ENCODE measurements at regions not wholly inside any gene's neighbourhood (a gene's known extent, or its start where the extent isn't known, plus 50 kb on each side); places are given as distances from the start of the nearest gene placed in this dataset.

GRCh38 chr5:8383616-8384015 lies 514.7 kb downstream of the MTRR start:
- CTCF ChIA-PET (ENCODE audit: low intra/inter-chr PET ratio, low total read pairs), result no interaction called here
- no peak for DNase-seq (ENCODE audit: low spot score)
- 0% methylated on average over 1 of the region's 1 CpG for WGBS (ENCODE audit: low lambda C conversion rate)

GRCh38 chr5:8386719-8387288 lies 517.9 kb downstream of the MTRR start:
- DNase-seq (ENCODE audit: low spot score) (no peak), FAIRE-seq (no peak), ATAC-seq (no peak)
- H3K4me2 ChIP-seq (ENCODE audit: low read depth, low read length), result no peak overlapping the region
- no peaks in the 10 kb centered on the region for H3K79me2 ChIP-seq (ENCODE audit: insufficient read depth, low read length)
- no peaks in the 10 kb centered on the region for H3K4me1 ChIP-seq (ENCODE audit: insufficient read depth, low read length)
- intact Hi-C loops (cut with micrococcal nuclease; ENCODE audit: unreplicated experiment) (no loop called here), in situ Hi-C loops (cut with HindIII; ENCODE audit: extremely low pct_ligation_motif_present, low pct_unique_long_range_greater_than_20kb) (no loop called here)
- no peaks in the 10 kb centered on the region for H3K27me3 ChIP-seq (ENCODE audit: control insufficient read depth in 1 of 2, insufficient read depth in 2 of 2, low read length in 2 of 2)
- peaks cover 58% of the 10 kb centered on the region for H3K9me3 ChIP-seq (ENCODE audit: low read length)
- no peaks in the 10 kb centered on the region for H3K36me3 ChIP-seq (replicated peaks in 1 of 2; ENCODE audit: control insufficient read depth in 1 of 2, insufficient read depth in 2 of 2, low read length in 2 of 2)
- 2% methylated on average over 2 of the region's 2 CpGs for WGBS (ENCODE audit: low lambda C conversion rate)
- no peak overlapping the region for H3K4me3 ChIP-seq (replicated peaks in 1 of 3; ENCODE audit: insufficient read depth in 1 of 3, low read depth in 2 of 3, low read length in 3 of 3)
- BruUV-seq (replicated peaks), result no TSS peak
- H4K20me1 ChIP-seq (ENCODE audit: insufficient read depth, low read length), result no peaks in the 10 kb centered on the region
- ChIA-PET POLR2A (no interaction called here), CTCF (ENCODE audit: low intra/inter-chr PET ratio, low total read pairs) (no interaction called here)
- no peak overlapping the region for H2AFZ ChIP-seq (ENCODE audit: low read length)
- H3K9ac ChIP-seq (ENCODE audit: insufficient read depth, low read depth, low read length), result no peak overlapping the region
- H3K27ac ChIP-seq (ENCODE audit: extremely low read length, insufficient read depth, low read length), result no peak overlapping the region
- no peak for TF ChIP-seq ZNF276 (CRISPR knock-in tag; IDR thresholded peaks at IDR 0.05; ENCODE audit: low read depth)
- no peak for TF ChIP-seq AGO2 (optimal IDR thresholded peaks at IDR 0.05; ENCODE audit: low read depth, low read length)
- TF ChIP-seq SOX6 (IDR thresholded peaks at IDR 0.05), result no peak
- TF ChIP-seq SOX6 (CRISPR knock-in tag; IDR thresholded peaks at IDR 0.05), result no peak
- TF ChIP-seq ZNF879 (CRISPR knock-in tag; IDR thresholded peaks at IDR 0.05), result no peak
- TF ChIP-seq CEBPB (IDR thresholded peaks at IDR 0.05; ENCODE audit: borderline replicate concordance, low read depth, low read length), result no peak
- no peak for TF ChIP-seq NRL (CRISPR knock-in tag; IDR thresholded peaks at IDR 0.05; ENCODE audit: borderline replicate concordance)
- no peak for TF ChIP-seq ZNF143 (CRISPR knock-in tag; IDR thresholded peaks at IDR 0.05)
- TF ChIP-seq CBX5 (CRISPR knock-in tag; IDR thresholded peaks at IDR 0.05; ENCODE audit: borderline replicate concordance), result no peak
- no peak for TF ChIP-seq ZNF790 (CRISPR knock-in tag; IDR thresholded peaks at IDR 0.05; ENCODE audit: borderline replicate concordance)
- no peak for TF ChIP-seq ZKSCAN1 (IDR thresholded peaks at IDR 0.05; ENCODE audit: low read length)
- no peak for TF ChIP-seq HIC2 (CRISPR knock-in tag; IDR thresholded peaks at IDR 0.05; ENCODE audit: low read depth)
- no peak for TF ChIP-seq ZNF121 (CRISPR knock-in tag; IDR thresholded peaks at IDR 0.05)
- TF ChIP-seq THAP11 (CRISPR knock-in tag; IDR thresholded peaks at IDR 0.05), result no peak
- TF ChIP-seq TERF1 (CRISPR knock-in tag; IDR thresholded peaks at IDR 0.05), result no peak

More at GRCh38 chr5:8383616-8384015, 514.7 kb downstream of the MTRR start:
- H3K36me3 ChIP-seq (replicated peaks in 1 of 2; ENCODE audit: control insufficient read depth in 1 of 2, insufficient read depth in 2 of 2, low read length in 2 of 2), result no peaks in the 10 kb centered on the region
- H2AFZ ChIP-seq (ENCODE audit: low read length), result no peak overlapping the region
- no peak for TF ChIP-seq ZNF253 (CRISPR knock-in tag; IDR thresholded peaks at IDR 0.05; ENCODE audit: borderline replicate concordance)
- no peak for TF ChIP-seq DR1 (CRISPR knock-in tag; IDR thresholded peaks at IDR 0.05)
- no peak for TF ChIP-seq KLF15 (CRISPR knock-in tag; IDR thresholded peaks at IDR 0.05; ENCODE audit: borderline replicate concordance)
- H3K4me2 ChIP-seq (ENCODE audit: low read depth, low read length), result no peak overlapping the region
- no peak overlapping the region for H3K27ac ChIP-seq (ENCODE audit: extremely low read length, insufficient read depth, low read length)
- no peak for ATAC-seq
- no peaks in the 10 kb centered on the region for H3K27me3 ChIP-seq (ENCODE audit: control insufficient read depth in 1 of 2, insufficient read depth in 2 of 2, low read length in 2 of 2)
- in situ Hi-C loops (cut with HindIII; ENCODE audit: extremely low pct_ligation_motif_present, low pct_unique_long_range_greater_than_20kb), result no loop called here
- FAIRE-seq, result no peak
- H3K4me1 ChIP-seq (ENCODE audit: insufficient read depth, low read length), result no peaks in the 10 kb centered on the region
- BruUV-seq (replicated peaks), result no TSS peak
- H3K9ac ChIP-seq (ENCODE audit: insufficient read depth, low read depth, low read length), result no peak overlapping the region
- no peaks in the 10 kb centered on the region for H4K20me1 ChIP-seq (ENCODE audit: insufficient read depth, low read length)
- H3K9me3 ChIP-seq (ENCODE audit: low read length), result peaks cover 62% of the 10 kb centered on the region
- no peaks in the 10 kb centered on the region for H3K79me2 ChIP-seq (ENCODE audit: insufficient read depth, low read length)
- POLR2A ChIA-PET, result no interaction called here
- H3K4me3 ChIP-seq (replicated peaks in 1 of 3; ENCODE audit: insufficient read depth in 1 of 3, low read depth in 2 of 3, low read length in 3 of 3), result no peak overlapping the region
- intact Hi-C loops (cut with micrococcal nuclease; ENCODE audit: unreplicated experiment), result no loop called here
